ENCODE measurements at regions not wholly inside any gene's neighbourhood (a gene's known extent, or its start where the extent isn't known, plus 50 kb on each side); places are given as distances from the start of the nearest gene placed in this dataset.
"Not testable (repeated sequence)": the region's sequence is repeated elsewhere in the genome, so short reads cannot be mapped to it uniquely, and the experiment has no call there.

DNA sequence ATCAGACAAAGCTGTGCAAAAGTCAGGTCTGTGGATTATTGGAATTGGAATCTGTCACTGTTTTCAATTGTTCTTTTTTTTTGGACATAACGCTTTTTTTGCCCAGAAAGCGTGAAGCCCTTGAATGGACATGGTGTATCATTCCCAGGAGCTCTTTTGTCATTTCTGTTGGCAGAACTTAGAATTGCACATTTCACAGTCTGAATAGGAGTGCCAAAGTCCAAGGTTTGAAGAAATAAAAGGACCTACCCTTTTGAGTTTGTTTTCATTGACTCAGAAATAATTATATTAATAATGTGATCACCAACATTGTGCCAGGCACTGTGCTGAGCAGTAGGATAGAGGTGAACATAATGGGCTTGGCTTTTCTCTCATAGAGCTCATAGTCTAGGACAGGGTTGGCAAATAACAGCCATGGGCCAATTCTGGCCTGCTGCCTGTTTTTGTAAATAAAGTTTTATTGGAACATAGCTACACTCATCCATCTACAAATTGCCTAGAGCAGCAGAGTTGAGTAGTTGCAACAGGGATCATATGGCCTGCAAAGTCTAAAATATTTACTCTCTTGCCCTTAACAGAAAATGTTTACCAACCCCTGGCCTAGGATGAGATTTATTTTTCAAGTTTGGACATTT, 62.6 kb upstream of the ATXN1 start:
- no peak for DNase-seq (ENCODE audit: low read depth)

DNA sequence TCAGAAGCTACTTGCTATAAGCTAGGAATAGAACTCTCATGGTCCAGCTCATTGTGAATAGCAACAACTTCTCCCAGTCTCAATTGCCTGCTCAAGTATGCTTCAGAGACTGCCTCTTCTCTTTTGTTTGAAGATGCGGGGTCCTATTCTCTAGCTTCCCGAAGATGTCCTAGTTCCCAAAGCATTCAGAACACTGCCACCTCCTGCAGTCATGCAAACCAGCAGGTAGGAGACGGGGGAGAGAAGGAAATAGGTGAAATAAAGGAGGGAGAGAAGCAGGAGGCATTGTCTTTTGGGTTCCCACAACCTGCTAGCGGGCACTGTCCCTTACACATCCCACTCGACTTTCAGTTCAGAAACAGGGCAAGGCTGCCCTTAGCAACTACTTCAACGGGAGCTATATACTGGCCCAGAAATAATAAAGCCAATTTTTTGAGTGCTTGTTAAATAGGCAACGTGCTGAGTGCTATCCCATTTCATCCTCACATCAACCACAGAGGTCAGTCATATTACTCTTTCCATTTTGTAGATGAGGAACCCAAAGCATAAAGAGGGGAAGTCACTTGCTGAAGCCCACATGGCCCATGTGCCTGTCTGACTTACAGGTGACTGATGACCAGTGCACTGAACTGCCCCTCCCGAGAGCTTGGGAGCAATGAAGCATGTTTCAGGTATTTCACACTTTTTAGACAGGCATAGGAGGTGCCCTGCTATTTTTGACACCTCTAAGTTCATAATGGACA, 61.9 kb upstream of the ATXN1 start:
- DNase-seq (ENCODE audit: low read depth): no peak

DNA sequence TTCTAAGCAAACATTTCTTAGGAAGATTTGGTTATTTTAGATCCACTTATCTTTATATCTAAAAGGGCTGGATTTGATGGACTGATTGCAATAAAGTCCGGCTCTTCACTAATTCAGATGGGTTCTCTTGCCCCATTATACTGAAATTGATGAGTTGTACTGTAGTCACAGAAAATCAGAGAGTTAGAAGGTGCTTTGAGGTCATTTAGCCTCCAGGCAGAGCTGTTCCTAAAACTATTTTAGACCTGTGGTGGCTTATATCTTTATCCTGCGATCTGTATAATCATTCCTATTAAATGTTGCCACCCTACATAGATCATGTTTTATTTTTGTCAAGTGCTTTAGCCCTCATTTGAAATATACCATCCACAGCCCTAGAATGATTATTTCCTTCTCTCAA, 61.3 kb upstream of the ATXN1 start:
- no peak for DNase-seq (ENCODE audit: low read depth)

DNA sequence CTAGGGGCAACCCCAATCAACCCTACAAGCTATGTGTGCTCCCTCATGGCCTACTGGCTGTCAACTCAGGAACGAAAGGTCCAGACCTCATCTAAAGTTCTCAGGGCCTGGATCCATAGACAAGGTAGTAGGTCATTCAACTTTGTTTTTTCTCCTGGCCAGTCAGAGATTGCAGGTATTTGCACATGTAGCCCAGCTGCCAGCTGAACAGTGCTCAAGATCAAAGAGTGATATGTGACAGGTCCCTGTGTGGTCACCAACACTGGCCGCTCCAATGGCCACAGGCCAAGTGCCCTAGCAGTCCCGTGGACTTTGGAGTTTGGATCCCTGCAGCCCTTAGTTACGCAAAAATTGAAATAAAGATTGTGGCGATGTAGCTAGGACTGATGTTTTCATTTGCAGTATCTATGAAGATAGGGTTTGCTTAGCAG, 60.6 kb upstream of the ATXN1 start:
- no peak for DNase-seq (ENCODE audit: low read depth)

DNA sequence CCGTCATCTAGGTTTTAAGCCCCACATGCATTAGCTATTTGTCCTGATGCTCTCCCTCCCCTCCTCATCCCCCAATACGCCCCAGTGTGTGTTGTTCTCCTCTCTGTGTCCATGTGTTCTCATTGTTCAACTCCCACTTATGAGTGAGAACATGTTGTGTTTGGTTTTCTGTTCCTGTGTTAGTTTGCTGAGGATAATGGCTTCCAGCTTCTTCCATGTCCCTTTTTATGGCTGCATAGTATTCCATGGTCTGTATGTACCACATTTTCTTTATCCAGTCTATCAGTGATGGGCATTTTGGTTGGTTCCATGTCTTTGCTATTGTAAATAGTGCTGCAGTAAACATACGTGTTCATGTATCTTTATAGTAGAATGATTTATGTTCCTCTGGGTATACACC, 59.0 kb upstream of the ATXN1 start:
- not testable (repeated sequence) for DNase-seq (ENCODE audit: low read depth)

DNA sequence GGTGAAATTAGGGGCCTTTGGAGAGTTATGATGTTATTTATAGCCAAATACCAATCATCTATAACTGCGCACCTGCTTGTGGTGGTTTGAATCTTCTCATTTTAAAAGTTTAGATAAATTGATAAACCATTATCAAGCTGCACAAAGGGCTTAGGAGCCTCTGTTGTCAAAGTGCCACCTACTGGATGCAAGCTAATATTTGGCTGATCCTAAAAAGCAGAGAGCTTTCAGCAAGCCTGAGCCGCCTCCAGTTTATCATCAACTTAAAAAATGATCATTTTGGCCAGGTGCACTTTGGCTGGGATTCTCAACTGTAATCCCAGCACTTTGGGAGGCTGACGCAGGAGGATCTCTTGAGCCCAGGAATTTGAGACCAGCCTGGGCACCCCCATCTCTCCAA, 58.5 kb upstream of the ATXN1 start:
- no peak for DNase-seq (ENCODE audit: low read depth)

DNA sequence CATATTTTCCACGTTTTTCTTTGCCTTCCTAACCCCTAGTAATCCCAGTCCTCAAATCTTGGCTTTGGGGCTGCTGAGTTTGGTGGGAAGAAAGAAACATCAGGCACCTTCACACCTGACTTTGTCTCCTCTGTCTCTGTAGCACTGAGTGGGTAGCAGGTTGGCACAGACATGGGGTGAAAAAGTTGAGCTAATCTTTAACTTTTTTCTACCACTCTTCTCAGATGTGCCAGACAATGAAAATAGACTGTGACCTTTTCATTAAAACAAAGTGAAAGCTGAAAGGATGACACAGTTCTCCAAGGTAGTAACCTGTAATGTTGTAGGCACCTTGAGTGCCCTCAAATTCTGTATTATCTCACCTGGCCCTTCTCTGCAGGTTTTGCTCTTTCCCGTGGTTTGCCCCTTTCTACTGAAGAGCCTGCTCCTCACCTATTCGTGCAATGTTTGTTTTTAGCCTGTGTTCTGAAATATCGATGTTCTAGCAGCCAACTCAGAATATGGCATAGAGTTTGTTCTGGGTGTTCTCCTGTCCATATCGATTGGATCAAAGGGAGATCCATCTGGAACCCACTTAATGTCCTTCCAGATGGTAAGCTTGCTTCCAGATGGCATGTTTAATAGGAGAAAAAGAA, 57.8 kb upstream of the ATXN1 start:
- DNase-seq (ENCODE audit: low read depth): no peak

DNA sequence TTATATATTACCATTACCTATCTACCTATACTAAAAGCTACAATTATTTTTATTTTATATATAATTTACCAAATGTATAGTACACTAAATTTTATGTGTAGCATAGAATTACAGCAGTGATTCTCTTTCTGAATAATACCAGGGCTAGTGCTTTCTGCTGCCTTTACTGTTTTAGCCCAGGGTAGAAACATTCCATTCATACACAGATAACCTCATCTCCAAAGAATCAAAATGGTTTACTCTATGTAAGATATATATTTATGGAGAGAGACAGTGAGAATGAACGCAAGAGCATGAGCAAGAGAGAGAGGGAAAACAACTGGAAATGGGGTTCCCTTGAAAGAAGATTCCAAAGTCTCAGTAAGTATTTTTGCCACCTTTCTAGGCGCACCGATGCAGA, 56.3 kb upstream of the ATXN1 start:
- no peak for DNase-seq (ENCODE audit: low read depth)

DNA sequence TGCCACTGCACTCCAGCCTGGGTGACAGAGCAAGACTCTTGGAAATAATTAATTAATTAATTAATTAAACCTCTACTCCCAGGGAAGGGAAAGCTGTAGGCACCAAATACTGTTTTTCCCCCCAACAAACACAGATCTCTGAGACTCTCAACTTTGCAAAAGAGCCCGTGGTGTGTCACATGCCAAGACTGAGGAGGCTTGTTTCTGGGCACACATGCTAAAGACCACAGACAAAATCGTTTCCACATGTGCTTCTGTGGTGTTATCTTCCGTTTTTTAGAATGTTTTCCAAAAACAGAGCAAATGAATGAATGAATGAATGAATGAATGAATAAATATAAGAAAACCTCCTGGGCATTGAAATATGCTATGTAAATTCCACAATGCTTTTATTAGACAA, 55.6 kb upstream of the ATXN1 start:
- no peak for DNase-seq (ENCODE audit: low read depth)

DNA sequence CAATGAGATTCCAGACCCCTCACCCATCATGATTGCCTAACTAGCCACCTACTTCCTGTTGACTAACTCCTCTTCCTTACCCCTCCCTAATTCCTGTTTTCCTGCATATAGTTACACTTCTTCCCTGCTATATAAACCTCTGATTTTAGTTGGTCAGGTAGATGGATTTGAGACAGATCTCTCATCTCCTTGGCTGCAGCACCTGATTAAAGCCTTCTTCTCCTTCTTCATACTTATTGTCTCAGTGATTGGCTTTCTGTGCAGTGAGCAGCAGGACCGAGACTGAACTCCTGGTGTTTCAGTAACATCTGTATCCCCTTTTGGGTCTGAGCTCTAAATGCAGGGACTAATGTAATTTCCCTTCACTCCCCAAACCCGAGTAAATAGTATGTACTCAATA, 51.7 kb upstream of the ATXN1 start:
- DNase-seq (ENCODE audit: low read depth): no peak

DNA sequence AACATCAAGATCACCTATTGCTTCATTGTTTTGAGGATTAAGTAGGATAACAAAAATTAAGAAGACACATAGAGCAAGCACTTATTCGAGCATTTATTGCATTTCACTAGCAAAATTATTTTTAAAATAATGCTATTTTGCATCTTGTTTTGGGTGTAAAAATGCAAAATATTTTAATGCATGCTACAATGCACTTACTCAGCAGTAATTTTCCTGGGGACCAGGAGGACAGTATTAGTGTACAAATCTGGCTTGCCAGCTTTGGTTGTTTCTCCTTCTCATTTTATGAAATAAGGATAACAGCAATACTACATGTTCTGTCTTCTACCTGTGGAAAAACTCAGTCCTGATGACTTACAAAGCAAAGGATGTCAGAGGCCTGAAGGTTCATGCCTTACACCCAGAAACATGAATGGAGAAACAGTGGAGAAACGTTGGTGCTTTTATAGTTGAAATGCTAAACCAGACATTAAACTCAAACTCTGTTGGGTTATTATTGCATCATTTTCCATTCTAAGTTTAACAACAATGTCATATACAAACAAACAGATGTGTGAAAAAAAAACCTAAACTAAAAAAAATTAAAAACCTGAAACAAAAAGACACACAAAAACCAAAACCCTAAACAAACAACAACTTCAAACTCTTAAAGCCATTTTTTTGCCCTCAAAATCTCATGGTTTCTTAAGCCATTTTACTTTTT, 50.2 kb upstream of the ATXN1 start:
- no peak for DNase-seq (ENCODE audit: low read depth)

All from CMK (cell line).